Skin of body (tissue), 1 donor: ENCODE measurements at regions not wholly inside any gene's neighbourhood (a gene's known extent, or its start where the extent isn't known, plus 50 kb on each side); places are given as distances from the start of the nearest gene placed in this dataset.

ENCODE experiments used
- DNase-seq: peaks from one replicate; lab custom pipeline; 2025; lab: John Stamatoyannopoulos, UW

DNA sequence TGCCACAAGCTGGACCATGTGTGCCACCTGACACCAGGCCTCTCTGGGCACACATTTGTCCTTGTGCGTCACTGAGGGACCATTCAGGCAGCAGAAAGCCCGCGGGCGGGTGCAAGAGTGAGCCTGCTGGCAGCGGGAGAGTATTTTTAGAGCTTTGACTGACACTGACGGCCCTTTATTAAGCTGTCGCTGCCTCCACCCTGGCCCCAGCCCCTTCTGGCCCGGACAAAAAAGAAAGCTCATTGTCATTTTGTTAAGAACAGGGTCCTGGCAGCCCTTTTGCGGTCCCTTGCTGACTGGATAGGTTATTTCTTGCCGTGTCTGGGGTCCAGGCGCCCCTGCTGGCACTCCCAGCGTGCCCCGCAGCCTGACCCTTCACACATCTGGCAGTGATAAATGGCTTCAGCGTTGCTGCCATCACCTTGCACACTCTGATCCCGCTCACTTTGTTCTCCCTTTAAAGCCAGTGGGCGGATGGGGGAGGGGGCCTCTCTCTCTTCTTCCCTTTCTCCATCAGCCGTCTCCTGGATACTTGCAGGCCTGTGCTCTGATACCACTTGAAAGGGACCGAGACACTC is 78.4 kb upstream of the NKD1 start:
- DNase-seq = no peak

GRCh38 chr16:50469121-50469743 is 79.0 kb upstream of the NKD1 start:
- DNase-seq = no peak

- DNase-seq = no peak
Observed at GRCh38 chr16:50468749-50469078, 79.5 kb upstream of the NKD1 start.

DNA sequence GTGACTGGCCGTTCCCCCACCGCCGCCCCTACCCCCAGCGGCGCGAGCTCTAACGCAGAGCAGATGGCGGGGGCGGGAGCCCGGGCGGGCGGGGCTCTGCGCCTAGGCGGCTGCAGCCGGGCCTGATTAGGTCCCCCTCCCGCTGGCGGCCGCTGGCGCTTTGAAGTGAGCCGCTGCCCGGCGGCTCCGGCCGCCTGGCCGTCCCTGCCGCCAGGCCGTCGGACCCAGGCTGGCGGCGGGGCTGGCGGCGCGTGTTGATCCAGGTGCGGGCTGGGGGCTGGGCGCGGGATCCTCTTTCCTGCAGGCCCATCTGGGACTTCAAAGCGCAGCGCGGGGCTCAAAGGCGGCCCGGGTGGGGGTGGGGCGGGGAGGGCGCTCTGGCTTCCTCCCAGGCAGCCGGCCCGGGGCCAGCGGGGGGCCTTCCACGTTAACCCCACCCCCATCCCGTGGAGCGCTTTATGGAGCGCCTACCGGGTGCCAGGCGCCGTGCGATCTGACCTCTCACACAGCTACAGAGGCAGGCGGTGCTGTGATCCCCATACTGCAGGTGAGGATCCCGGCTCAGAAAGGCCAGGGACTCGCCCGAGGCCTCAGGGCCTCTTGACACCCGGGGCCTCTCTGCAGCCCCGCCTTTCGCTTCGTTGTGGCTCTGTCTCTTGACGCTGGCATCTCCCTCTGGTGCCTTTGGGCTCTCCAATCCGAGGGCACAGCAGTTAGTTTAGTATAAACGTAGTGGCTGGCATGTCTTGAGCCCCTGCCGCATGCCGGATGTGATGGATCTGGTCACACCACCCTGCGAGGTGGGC is 80.0 kb upstream of the NKD1 start:
- DNase-seq = no peak

DNA sequence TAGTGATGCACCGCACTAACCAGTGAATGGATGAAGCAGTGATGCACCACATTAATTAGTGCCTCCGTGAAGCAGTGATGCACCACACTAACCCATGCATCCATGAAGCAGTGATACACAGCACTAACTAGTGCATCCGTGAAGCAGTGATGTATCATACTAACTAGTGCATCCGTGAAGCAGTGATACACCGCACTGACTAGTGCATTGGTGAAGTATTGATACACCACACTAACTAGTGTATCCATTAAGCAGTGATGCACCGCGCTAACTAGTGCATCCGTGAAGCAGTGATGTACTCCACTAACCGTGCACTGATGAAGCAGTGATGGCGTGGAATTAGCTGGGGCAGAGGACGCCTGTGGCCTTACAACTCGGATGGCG is 80.6 kb upstream of the NKD1 start:
- no peak for DNase-seq

DNA sequence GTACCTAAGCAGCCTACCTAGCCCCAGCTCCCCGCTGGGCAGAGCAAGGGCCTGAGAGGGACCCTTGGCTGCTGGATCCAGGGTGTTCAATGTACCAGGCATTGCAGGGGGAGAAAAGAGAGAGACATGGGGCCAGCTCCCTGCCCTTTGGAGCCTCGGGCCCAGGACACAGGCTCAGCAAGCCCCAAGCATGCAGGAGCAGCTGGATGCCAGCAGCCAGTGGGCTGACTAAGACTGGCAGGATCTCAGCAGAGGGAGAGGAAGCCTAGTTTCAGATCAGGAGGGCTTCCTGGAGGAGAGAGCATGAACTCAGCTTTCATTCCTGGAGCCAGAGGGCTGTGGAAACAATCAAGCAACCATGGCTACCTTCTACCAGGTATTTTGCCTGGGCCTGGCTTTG is 82.0 kb upstream of the NKD1 start:
- DNase-seq = no peak

DNA sequence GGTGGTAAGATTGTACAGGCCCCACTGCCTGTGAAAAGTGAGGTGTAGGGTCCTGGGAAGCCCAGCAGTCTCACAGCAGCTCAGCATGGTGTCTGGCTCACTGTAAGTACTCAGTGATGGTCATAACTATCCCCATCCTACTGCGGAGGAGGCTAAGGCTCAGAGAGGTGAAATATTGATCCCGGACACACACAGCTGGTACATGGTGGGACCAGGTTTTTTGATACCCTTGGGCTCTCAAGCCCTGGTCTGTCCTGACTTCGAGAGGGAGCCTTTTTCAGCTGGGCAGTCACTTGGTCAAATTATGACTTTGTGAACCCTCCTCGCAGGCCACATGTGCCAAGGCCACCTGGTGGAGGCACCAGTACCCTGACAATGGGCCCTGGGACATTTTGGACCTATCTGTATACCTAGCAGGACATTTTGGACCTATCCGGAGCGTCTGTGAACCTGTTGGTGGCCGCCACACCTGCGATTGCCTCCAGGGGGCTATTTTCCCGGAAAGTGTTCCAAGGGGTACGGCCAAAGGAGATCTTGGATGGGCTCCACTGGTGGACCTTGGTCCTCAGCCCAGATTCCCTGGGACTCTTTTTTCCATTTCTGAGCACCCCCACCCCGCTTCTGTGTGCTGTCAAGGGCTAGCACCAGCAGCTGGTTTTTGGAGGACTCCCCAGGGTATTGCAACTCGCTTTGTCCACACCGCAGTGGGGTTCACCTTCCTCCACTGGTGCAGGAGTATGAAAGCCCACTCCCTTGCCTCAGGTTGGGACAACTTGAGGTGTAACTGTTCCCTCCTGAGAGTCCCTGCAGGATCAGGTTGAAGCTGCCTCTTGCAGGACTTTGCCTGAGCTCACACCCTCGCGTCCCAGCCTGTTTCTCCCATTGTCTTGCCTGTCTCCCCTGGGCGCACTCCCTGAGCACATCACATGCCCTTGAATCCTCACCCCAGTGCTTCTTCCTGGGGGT is 83.6 kb upstream of the NKD1 start:
- no peak for DNase-seq

GRCh38 chr16:50463581-50464324 is 84.4 kb upstream of the NKD1 start:
- no peak for DNase-seq

DNA sequence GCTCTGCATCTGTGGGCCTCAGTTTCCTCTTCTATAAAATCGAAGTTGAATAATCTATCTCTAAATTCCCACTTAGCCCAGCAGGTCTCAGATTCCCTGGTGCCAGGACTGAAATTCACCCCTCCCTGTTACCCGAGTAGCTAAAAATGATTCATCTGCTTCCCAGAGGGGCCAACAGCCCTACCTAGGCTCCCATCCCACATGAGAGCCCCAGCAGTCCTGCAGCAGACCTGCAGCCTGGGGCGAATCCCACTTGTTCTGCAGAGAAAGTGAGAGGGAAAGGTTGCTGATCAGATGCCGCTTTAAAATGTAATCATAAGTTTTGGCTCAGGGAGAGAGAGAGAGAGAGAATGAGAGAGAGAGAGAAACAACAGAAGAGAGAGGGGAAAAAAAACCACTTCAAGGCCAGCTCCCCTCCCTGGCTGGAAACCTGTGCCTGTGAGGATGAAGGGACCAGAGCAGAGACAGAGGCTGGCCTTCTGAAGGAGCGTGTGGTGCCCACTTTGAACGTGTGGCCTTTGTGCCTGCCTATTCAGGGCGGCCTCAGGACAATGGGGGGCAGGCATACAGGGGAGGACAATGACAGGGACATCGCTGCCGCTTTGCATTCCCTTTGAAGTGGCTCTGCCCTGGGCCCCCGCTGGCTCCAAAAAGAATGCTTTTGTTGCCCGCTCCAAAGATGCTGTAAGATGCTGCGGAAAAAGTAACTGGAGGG is 85.2 kb upstream of the NKD1 start:
- no peak for DNase-seq

- DNase-seq = no peak
Observed at GRCh38 chr16:50461400-50461760, 86.8 kb upstream of the NKD1 start.

GRCh38 chr16:50460538-50461399 is 87.4 kb upstream of the NKD1 start:
- DNase-seq = no peak

DNA sequence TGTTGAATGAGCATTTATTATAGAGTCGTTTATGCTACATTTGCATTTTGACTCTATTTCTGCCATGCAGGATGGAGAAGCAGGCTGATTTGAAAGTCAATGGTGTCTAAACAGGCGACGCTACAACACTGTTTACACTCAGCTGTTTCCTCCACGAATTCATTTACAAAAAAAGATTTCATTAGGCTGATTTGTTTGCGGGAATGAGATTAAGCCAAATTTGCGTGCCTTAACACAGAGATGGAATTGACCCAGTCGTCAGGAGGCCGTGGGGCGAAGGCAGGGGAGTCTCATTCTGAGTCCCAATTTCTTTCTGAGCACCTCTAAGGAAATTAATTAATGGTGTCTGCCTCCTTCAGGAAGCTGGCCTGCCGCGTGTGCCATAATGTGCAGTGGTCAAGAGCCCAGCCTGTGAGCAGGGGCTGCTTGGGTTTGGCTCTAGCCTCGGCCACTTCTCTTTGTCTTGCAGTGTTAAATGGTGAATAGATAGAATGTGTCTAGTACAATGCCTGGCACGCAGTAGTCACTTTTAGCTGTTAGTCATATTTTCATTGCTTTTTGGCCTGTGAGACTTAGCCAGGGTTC is 88.6 kb upstream of the NKD1 start:
- DNase-seq = no peak

GRCh38 chr16:50458667-50459495 is 89.3 kb upstream of the NKD1 start:
- no peak for DNase-seq

- no peak for DNase-seq
Observed at GRCh38 chr16:50457979-50458491, 89.2 kb upstream of the BRD7 start.

GRCh38 chr16:50457423-50457822 is 88.6 kb upstream of the BRD7 start:
- DNase-seq = no peak

DNA sequence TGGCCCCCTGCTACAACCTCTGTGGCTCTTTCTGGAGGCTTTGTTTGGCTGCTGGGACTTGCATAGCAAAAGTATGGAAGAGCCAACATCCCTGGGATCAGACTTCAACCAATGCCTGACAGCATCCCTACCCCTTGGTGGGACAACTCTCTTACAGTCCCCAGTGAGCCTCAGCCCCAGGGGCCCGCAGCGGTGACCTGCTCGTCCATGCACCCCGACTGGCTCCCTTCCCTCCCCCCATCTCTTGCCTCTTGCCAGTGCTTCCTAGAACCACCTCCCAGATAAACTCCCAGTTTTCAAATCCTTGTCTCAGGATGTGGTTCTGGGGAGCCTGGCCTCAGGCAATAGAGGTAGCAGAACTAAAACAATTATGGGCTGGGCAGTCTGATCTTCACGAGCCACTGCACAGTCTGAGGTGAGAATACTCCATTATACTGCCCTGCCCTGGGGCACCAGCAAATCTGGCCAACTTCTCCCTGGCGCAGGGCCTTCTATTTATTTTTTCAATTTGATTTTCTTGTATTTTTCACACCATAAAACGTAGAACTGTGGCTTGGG is 86.6 kb upstream of the BRD7 start:
- DNase-seq = no peak

GRCh38 chr16:50453446-50453845 is 84.7 kb upstream of the BRD7 start:
- no peak for DNase-seq
